Kidney epithelial cell (primary cell): ENCODE measurements at regions not wholly inside any gene's neighbourhood (a gene's known extent, or its start where the extent isn't known, plus 50 kb on each side); places are given as distances from the start of the nearest gene placed in this dataset.

Experiments
- DNase-seq: peaks from one replicate; pipeline ENCODE4 v3.0.0-alpha.2; 2010; ENCODE audit warnings: low read depth
- H3K27me3 ChIP-seq: 2 replicates; pipeline ENCODE4 v1.6.0; 2011; ENCODE audit warnings: low read length; ENCODE audit not compliant: control insufficient read depth, insufficient read depth
- H3K36me3 ChIP-seq: 2 replicates; pipeline ENCODE4 v1.5.1; 2011; ENCODE audit warnings: low read length; ENCODE audit not compliant: control insufficient read depth, insufficient read depth
- H3K4me3 ChIP-seq: 2 replicates; pipeline ENCODE4 v1.5.1; 2011; ENCODE audit warnings: low read depth, mild to moderate bottlenecking, control low read depth, low read length
- TF ChIP-seq, protein P1 (sequence below): IDR thresholded peaks from 2 replicates; pipeline ENCODE4 v1.5.1; 2011; ENCODE audit warnings: mild to moderate bottlenecking, moderate library complexity, low read length, control low read depth, inconsistent platforms; ENCODE audit not compliant: insufficient read depth, poor library complexity, severe bottlenecking

DNA sequence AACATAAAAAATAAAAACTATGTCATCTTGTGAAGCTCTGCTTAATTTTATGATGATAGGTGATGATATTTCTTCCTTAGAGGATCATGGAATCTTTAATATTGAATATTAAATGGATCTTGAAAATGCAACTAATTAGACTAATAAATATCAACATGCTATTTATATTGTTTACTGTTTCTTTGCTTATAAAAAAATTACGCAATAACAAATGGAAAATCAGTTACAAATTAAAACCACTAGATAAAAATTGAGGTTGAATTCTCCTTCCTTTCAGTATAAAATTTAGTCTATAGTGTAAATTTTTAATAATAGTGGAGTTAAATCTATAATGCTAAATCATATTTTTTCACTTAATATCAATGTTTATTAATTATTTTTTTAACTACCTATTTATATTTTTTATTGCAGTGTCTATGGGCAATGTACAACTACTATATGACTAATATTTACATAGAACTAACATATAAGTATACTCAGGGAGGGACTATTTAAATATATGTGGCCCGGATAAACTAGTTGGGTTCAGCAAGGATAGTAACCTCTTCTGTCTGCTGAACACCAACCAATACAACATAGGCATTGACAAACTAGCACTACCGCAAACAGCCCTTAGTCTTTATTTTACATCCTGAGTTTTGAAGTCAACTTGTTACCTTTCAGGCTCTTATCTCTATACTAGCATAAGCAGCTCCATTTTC lies 628.0 kb downstream of the EFNB2 start:
- TF ChIP-seq, protein P1, sequence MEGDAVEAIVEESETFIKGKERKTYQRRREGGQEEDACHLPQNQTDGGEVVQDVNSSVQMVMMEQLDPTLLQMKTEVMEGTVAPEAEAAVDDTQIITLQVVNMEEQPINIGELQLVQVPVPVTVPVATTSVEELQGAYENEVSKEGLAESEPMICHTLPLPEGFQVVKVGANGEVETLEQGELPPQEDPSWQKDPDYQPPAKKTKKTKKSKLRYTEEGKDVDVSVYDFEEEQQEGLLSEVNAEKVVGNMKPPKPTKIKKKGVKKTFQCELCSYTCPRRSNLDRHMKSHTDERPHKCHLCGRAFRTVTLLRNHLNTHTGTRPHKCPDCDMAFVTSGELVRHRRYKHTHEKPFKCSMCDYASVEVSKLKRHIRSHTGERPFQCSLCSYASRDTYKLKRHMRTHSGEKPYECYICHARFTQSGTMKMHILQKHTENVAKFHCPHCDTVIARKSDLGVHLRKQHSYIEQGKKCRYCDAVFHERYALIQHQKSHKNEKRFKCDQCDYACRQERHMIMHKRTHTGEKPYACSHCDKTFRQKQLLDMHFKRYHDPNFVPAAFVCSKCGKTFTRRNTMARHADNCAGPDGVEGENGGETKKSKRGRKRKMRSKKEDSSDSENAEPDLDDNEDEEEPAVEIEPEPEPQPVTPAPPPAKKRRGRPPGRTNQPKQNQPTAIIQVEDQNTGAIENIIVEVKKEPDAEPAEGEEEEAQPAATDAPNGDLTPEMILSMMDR = no peak
- H3K36me3 ChIP-seq = no peaks in the 10 kb centered on the region
- H3K4me3 ChIP-seq = no peak overlapping the region
- H3K27me3 ChIP-seq = no peaks in the 10 kb centered on the region
- no peak for DNase-seq

DNA sequence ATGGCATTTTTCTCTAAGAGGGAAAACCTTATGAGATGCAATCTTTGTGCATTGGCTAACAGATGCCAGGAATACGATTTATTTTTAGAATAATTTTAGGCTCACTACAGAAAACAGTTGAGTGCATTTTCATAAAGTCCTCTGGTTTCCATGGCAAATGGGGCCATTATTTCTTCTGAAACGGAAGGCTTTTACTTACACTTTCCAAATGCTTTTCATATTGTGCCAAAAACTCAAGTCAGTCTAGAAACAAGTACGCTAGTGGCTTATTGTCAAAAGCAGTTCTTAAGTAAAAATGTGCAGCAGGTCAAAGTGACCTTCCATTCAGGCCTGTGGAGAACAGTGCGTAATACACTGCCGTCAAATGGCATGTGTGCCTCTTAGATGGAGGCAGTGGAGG lies 628.7 kb downstream of the EFNB2 start:
- H3K27me3 ChIP-seq = no peaks in the 10 kb centered on the region
- no peak overlapping the region for H3K4me3 ChIP-seq
- no peak for DNase-seq
- H3K36me3 ChIP-seq = no peaks in the 10 kb centered on the region
- TF ChIP-seq, protein P1 = no peak

DNA sequence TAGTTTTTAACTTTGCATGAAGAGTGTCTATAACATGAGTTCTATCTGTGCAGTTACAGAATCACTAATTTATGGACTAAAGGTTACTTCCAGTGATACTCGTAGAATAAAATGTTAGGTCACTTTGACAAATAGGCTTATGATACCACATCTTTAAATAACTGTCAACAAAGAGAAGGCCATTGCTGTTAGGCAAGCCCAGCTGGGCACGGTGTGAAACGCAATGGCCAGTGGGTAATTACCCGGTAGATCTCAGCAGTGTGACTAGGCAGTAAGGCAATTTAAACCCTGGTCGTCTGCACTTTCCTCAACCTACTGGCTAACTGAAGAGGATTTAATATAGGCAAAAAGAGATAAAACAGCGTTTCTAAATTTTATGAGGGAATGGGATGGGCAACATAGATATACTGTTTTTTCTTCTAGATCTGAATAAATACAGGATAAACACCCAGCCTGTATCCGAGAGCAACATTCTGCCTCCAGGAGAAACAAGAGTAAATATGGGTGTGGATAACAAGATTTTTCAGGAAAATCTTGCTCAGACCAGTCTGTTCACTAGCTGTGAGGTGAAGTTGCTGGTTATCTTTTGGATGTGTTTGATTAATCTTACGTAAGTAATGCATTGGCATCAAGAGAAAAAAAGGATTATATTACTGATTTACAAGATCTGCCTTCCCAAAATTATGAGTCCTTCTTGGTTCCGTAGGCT lies 631.3 kb downstream of the EFNB2 start:
- H3K27me3 ChIP-seq = no peaks in the 10 kb centered on the region
- DNase-seq = no peak
- H3K4me3 ChIP-seq = no peak overlapping the region
- no peaks in the 10 kb centered on the region for H3K36me3 ChIP-seq
- TF ChIP-seq, protein P1 = no peak

DNA sequence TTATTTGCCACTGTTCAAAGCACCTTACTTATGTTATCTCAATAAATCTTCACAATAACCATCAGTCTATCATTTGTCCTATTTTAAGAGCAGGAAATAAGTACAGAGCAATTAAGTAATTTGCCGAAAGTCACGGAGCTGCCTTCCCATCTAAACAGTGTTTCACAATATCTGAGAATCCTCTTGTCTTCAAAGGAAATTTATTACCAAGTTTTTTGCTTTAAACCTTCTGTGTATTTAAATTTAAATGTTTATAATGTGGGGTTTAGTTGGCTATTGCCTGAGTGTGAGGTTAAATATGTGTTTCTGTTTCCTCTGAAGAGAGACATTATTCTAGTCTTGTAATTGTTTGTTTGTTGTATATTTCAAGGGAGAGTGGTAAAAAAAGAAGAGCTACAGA lies 633.1 kb downstream of the EFNB2 start:
- no peak for DNase-seq
- H3K27me3 ChIP-seq = no peaks in the 10 kb centered on the region
- no peaks in the 10 kb centered on the region for H3K36me3 ChIP-seq
- TF ChIP-seq, protein P1 = no peak
- no peak overlapping the region for H3K4me3 ChIP-seq

DNA sequence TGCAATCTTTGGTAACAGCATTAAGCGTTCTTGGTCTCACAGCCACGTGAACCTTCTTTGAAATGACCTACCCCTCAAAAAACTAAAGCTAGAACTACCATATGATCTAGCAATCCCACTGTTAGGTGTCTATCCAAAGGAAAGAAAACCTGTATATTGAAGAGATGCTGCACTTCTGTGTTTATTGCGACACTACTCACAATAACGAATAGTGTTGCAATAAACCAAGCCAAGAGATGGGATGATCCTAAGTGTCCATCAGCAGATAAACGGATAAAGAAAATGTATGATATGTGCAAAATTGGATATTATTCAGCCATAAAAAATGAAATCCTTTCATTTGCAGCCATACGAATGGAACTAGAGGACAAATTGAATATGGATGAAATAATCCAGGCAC lies 637.9 kb downstream of the EFNB2 start:
- no peak for DNase-seq
- Histone ChIP-seq H3K27me3 (no peaks in the 10 kb centered on the region), H3K36me3 (no peaks in the 10 kb centered on the region), H3K4me3 (no peak overlapping the region)
- TF ChIP-seq, protein P1 = no peak
